Panc1 (cell line): ENCODE measurements at regions not wholly inside any gene's neighbourhood (a gene's known extent, or its start where the extent isn't known, plus 50 kb on each side); places are given as distances from the start of the nearest gene placed in this dataset.

Source experiments
- SIN3A ChIP-seq: IDR thresholded peaks from 2 replicates; pipeline ENCODE4 v1.6.1; 2012; ENCODE audit warnings: low read depth, mild to moderate bottlenecking, low read length, moderate library complexity, borderline replicate concordance; ENCODE audit not compliant: insufficient read depth
- TF ChIP-seq, protein P1 (sequence below): fragments of 450-650 bp; IDR thresholded peaks from 2 replicates; pipeline ENCODE4 v1.5.1; 2017; ENCODE audit warnings: mild to moderate bottlenecking

DNA sequence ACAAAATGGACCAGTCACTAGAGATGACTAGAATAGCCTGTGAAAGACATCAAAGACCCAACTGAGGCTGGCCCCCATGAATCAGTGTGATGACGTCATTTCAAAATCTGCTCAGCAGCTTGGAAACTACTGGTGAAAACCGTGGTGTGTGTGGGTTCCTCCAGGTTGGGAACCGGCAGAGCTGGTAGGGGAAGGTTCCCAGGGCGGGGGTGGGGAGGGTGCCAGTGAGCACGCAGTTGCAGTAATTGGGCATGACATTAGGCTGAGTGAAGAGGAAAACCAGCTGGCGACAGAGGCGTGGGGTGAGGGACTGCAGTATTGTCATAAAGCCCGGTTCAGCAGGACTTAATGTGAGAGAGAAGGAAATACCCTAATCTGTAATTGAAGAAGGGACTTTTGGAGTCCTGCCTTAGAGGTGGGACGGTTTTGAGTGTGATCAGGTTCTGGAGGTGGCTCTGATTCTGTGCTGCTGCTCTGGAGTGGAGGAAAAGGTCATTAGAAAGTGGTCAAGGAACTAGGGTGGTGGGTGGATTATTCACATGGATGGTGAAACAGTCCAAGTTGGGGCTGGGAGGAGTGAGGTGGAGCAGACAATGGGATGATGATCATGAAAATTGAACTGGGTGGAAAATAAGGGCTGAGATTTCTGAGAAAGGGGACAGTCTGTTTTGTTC lies 52.0 kb upstream of the MTHFD1L start:
- no peak for TF ChIP-seq SIN3A
- TF ChIP-seq, protein P1, sequence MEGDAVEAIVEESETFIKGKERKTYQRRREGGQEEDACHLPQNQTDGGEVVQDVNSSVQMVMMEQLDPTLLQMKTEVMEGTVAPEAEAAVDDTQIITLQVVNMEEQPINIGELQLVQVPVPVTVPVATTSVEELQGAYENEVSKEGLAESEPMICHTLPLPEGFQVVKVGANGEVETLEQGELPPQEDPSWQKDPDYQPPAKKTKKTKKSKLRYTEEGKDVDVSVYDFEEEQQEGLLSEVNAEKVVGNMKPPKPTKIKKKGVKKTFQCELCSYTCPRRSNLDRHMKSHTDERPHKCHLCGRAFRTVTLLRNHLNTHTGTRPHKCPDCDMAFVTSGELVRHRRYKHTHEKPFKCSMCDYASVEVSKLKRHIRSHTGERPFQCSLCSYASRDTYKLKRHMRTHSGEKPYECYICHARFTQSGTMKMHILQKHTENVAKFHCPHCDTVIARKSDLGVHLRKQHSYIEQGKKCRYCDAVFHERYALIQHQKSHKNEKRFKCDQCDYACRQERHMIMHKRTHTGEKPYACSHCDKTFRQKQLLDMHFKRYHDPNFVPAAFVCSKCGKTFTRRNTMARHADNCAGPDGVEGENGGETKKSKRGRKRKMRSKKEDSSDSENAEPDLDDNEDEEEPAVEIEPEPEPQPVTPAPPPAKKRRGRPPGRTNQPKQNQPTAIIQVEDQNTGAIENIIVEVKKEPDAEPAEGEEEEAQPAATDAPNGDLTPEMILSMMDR, result no peak
